ENCODE measurements at regions not wholly inside any gene's neighbourhood (a gene's known extent, or its start where the extent isn't known, plus 50 kb on each side); places are given as distances from the start of the nearest gene placed in this dataset.
"Not testable (repeated sequence)": the region's sequence is repeated elsewhere in the genome, so short reads cannot be mapped to it uniquely, and the experiment has no call there.

DNA sequence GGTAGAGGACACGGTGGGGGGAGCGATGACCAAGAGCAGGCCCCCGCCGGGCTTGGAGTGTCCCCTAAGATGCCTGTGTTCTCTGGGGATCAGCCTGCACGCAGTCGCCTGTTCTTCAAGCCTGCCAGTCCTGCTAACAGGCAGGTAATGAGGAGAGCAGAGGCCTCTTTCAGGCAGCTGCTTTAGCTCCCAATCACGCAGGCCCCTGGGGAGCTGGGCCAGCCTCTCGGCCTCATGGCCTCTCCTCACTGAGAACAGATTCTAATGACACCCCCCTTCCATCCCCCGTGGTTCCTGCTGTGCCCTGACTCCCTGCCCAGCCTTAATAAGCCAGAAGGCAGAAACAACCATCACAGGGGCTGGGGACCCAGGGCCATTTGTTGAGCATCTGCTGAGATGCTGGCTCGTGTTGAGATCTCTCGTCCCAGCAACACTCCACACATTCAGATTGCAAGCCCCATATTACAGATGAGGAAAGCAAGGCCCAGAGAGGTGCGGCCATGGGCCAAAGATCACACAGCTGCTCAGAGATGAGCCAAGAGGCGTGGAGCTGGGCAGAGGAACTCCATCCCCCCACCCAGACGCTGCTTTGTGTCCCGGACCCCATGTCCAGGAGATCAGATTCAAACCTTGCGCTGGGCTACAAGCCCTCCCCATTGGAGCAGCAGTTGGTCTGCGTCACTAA, 71.6 kb upstream of the CASZ1 start:
- DNase-seq = peak; percentile 41

DNA sequence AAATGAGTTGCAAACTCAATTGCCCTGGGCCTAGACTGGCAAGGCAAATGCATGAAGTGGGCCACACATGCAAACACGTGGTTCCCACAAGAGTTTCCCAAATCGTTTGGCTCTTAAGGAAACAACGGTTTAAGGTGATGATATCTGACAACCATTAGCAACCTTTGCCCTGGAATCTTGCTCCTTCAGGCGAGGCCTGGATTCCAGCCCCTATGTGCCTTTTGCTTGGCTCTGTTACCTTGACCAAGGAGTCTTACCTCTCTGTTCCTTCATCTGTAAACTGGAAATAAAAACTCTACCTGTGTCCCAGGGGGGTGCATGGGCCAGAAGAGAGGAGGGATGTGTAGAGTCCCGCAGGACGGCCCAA, 72.1 kb upstream of the CASZ1 start:
- no peak for DNase-seq

DNA sequence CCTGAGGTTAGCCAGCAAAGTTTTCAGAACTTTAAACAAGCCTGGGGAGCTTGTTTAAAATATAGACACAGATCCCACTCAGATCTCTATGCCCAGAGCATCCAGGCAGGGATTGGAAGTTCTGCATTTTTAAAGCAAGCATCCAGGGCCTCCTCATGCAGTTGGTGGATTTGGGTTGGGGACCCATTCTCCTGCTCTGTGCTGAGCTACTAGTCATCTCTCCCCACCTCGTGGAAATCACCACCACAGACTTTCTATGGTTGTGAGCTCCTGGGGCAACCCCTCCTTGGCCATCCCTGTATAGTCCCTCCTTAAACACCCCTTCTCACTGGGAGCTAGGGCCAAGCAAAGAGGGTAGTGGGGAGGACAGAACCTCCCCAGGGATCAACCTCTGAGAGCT, 73.5 kb upstream of the CASZ1 start:
- DNase-seq = no peak

DNA sequence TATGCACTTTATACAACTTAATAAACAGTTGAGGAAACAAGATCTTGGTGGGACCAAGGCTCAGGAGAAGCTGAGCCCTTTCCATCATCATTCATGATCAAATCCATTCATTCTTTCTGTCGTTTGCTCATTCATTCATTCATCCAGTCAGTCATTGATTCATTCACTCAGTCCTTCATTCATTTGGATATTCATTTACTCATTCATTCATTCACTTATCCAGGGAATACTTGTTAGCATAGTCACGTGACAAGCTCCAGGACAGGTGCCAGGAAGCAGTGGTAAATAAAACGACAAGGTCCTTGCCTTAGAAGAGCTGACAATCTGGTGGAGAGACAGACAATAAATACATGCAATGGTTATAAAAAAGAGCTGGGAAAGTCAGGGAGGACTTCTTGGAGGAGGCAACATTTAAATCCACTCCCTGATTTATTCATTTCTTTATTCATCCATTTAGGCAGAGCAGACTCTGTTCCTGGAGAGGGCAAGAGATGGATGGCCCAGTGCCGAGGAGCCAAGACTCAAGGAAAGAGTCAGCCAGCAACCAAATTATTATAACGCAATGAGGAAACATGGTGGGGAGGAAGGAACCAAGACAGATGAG, 74.1 kb upstream of the CASZ1 start:
- DNase-seq = no peak

DNA sequence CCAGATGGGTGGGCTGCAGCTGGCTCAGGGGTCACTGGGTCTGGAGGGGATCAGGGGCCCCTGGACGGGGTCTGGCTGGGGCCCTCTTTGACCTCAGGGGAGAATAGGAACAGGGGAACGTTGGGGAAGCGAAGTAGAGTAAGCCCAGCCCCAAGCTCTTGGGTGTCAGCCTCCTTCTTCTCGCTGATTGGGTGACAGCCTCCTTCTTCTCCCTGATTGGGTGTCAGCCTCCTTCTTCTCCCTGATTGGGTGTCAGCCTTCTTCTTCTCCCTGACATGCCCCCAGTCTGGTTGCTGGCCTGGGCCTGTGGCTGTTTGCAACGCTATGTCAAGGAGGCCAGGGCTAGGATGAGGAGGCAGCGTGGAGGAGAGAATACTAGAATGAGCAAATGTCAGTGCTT, 76.7 kb upstream of the CASZ1 start:
- no peak for DNase-seq

DNA sequence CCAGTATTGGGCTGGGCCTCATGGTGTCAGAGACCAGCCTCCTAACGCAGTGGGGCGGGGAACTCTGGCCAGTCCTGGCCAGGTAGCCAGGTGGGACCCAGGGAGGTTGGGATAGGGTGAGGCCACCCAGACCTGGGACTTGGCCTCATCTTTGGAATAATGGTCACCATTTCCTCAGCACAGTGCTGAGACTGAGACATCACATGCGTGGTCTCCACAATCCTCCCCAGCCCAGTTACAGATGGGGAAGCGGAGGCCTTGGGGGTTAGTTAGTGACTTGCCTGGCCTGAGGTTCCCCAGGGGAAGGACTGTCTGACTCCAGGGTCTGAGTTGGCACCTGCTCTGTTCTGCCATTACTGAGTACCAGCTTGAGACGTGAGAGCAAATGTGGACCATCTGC, 77.9 kb upstream of the CASZ1 start:
- no peak for DNase-seq

DNA sequence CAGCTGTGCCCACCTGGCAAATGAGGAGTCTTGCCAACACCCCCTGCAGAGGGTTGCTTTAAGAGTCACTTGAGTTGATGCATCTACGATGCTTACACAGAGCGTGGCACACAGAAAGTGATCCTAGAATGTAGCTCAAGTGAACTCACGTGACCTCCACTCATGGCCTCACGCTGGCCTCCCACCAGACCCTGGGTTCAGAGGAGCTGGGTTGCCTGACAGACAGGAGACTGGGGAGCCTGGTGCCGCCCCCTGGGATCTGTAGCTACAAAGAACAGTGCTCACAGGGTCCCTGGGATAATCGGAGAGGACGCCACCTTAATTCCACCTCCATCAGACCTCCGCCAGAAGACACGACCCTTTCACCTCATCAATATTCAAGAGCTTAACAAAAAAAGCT, 81.4 kb upstream of the CASZ1 start:
- no peak for DNase-seq

DNA sequence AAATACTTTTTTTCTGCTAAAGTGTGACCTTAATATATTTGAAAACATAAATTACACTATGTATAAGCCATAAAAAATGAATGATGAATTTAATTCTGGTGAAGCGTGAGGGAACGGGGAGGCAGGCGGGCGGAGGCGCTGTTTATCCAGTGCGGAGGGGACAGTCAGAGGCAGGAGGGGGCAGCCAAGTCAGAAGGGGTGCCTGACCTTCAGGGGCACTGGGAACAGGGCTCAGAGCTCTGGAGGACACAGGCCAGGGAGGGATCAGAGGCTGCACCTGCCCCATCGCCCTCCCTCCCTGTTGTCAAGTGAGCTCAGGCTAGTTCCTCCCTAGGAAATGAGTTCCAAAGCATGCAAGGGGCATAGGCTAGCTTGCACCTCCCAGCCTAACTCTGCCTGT, 82.0 kb upstream of the CASZ1 start:
- DNase-seq = no peak

DNA sequence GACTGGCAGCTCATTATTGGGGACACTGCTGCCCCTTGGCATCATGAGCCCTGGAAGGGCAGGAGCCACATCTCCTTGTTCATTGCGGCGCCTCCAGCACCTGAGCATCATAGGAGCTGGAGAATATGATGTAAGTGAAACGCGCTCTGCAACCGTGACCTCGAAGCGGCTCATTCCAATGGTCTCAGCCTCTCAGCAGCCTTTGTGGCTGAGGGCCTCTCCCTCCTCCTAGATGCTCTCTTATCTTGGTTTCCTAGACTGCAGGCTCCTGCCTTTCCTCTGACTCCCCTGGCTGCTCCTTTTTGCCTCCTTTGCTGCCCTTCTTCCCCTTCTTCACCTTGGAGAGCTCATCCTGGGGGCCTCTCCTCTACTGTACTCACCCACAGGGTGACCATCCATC, 83.6 kb upstream of the CASZ1 start:
- no peak for DNase-seq

DNA sequence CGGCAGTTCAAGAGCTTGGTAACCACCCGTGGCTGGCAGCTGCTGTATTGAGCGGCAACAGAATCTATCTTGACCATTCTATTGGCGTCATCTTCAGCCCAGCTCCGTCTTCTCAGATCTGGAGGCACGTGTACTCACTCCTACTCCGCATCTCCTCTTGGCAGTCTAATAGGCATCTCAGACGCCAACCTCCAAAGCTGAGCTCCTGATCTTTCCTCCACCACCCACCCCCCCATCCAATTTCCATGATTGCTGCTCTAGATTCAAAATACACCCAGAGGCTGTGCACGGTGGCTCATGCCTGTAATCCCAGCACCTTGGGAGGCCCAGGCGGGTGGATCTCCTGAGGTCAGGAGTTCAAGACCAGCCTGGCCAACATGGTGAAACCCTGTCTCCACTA, 84.6 kb upstream of the CASZ1 start:
- DNase-seq = no peak

DNA sequence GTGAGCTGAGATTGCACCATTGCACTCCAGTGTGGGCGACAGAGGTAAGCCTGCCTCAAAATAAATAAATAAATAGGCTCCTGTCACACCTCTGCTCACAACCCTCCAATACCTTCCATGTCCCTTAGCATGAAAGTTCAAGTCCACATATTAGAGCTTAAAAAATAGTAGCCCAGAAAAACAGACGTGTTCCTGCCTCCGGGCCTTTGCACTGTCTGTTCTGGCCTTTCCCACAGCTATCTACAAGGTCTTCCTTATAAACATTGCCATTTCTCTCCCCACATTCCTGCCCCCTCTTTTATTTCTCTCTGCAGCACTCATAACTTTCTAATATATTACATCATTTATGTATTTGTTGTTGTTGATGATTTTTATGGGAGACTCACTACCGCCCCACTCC, 85.6 kb upstream of the CASZ1 start:
- no peak for DNase-seq

DNA sequence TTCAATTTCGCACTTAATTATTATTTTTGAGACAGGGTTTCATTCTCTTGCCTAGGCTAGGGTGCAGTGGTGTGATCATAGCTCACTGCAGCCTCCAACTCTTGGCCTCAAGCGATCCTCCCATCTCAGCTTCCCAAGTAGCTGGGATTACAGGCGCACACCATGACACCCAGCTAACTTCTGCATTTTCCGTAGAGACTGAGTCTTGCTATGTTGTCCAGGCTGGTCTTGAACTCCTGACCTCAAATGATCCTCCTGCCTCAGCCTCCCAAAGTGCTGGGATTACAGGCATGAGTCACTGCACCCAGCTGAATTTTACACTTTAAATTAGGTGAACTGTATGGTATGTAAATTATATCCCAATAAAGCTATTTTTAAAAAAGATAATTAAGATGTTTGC, 90.6 kb upstream of the CASZ1 start:
- not testable (repeated sequence) for DNase-seq

DNA sequence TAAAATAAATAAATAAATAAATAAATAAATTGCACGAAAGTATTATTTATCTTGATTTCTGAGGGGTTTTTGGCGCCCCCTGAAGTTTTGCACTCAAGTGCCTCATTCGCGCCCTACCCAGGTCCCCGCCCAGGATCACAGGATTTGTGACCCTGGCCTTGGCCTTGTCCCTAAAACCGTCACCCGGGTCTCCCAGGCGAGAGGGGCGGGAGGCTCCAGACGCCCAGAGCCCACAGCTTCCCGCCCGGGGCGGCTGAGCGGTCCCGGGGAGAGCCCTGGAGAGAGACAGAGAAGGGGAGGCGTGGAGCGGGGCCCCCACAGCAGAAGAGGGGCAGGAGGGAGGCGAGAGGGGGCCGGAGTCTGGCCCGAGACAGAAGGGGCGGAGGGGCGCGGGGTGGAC, 91.8 kb upstream of the CASZ1 start:
- no peak for DNase-seq

DNA sequence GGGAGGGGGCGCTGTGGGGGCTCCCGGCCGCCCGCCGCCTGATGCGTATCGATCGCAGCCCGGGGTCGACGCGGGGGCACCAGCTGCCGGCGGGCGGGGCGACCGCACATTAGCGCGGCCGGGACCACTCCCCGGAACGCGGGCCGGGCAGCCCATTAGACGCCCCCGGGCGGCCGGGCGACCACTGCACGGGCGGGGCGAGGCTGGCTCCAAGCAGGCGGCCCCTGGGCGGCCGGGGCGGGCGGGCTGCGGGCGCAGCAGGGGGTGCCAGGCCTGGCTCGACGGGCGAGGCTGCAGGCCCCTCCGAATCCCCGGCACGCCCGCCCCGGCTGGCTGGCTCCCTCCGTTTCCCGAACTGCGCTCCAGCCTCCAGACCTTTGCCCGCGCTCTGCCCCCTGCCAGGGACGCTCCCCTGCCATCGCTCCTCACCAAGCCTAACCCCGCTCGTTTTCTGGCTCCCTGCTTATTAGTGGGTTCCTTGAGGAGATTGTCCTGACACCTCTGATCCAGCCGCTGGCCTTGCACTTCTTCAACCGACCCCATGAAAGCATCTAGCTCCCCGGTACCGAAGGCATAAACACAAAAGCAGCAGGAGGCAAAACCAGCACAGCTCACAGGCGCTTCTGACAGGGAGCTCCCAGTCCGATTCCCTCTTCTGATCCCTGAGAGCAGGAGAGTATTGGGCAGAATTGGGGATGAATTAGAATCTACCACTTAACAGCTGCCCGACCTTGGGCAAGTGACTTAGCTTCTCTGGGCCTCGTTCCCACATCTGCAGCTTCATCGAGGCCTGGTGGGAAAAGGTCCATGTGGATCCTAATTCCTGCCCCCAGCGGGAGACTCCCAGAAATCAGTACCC, 92.6 kb upstream of the CASZ1 start:
- DNase-seq = no peak

DNA sequence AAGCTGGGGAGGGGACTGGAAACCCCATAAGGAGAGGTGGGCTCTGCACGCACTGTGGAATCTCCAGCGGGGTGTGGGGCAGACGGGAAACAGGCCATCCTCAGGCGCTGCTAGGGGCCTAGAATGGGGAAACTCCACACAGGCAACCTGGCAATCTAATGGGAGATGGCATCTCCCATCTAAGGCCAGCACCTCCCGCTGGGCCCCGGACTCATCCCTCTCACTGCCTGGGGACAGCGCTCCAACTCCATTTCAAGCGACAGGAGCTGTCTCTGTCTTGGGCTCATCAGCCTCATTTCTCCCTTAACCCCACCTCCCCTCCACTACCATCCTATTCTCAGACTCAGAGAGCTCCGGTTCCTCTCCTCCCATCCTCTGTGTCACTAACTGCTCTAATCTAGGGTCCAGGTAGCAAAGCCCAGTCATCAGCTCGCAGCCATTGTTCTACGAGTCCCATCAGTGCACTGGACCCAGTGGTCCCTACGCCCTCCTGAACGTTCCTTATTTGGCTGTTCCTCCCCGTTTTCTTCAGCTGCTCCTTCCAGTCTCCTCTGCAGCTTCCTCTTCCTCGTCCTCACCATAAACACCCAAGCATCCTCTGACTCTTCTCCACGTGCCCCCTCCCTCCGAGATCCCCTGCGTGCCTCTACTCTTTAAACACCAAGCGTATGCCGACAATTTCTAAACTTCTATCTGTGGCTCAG, 93.4 kb upstream of the CASZ1 start:
- no peak for DNase-seq

DNA sequence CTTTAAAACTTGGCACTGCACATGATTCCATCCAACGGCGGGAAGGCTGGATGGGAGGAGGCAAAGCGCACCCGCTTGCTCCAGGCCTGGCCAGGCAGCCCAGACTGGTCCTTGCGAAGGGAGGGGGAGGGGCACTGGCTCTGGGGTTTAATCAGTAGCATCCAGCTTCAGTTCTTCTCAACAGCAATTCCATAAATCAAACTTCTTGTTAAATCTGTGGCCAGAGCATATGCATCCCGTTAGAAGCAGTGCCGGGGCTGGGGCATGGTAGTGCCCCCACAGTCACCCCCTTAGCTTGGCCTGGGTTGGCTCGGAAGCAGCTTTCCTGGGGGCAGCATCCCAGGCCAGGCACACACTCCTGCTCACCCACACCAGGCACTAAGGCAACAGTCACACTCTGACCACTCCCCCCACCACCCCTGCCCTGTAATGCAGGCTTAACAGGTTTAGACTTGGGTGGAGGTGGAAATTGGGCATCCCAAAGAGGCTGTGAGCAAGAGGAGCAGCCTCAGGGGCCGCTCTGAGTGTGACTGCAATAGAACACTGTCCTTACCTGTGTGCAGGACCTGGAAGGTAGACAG, 94.1 kb upstream of the CASZ1 start:
- DNase-seq = no peak

DNA sequence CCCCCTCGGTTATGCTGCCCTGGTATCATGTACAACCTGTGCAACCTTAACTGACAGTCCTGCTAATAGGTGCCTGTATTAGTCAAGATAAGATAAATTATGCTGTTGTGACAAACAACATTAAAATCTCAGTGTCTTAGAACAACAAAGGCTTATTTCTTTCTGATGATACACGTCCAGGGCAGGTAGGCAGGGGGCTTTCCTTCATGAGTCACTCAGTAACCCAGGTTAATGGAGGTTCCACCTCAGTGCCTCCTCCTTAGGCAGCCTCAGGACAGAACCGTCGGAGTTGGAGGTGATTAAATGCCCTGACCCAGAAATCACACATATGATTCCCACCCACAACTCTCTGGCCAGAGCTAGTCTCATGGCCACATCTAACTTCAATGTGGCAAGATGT, 94.6 kb upstream of the CASZ1 start:
- DNase-seq = no peak

DNA sequence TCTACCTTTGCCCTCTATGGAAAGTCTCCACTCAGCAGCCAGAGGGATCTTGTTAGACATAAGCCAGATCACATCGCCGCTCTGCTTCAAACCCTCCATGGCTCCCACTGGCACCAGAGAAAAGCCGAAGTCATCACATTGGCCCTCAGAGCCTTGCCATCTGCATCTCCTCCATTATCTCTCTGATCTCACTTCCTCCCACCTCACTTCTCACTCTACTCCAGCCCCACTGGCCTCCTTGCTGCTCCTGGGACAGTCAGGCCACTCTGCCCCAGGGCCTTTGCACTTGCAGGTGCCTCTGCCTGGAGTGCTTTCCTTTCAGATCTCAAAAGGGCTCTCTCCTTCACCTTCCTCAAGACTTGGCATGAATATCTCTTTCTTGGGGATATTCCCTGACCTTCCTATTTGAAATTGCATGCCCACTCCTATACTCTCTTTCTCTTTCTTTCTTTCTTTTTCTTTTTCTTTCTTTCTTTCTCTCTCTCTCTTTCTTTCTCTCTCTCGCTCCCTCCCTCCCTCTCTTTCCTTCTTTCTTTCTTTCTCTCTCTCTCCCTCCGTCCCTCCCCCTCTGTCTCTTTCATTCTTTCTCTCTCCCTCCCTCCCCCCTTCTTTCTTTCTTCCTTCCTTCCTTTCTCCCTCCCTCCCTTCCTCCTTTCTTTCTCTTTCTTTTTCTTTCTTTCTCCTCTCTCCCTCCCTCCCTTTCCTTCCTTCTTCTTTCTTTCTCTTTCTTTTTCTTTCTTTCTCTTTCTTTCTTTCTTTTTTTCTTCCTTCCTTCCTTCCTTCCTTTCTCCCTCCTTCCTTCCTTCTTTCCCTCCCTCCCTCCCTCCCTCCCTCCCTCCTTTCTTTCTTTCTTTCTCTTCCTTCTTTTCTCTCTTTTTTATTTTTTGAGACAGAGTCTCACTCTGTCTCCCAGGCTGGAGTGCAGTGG, 96.0 kb upstream of the CASZ1 start:
- DNase-seq = no peak

DNA sequence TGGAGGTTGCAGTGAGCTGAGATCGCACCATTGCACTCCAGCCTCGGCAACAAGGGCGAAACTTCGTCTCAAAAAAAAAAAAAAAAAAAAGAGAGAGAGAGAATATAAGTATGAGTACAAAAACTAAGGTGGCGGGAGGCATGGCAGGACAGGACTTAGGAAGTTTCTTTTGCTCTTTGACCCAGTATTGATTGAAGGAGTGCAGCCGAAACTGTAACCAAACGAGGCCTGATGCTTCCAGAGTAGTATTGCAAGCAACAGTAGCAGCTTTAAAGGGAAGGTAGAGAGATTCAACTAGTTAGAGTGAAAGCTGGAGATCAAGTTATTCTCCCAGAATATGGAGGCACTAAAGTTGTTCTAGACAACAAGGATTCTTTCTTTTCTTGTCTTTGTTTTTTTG, 99.2 kb upstream of the CASZ1 start:
- no peak for DNase-seq

DNA sequence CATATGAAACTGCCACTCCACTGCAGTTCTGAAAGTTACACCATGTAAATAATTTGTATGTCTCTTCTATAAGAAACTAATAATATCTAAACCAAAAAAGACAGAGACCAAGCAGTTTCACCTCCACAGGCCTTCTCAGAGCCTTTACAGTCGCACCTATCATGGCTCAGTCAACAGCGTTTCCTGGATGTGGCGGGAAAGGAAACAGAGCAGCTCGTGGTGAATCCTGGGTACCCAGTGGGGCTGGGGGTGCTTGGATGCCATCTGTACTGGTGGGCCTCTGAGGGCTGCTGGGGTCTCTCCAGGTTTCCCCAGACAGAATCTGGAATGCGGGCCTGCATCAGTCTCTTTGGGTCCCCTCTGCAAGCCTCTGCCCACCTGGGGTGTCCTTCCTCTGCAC, 100.2 kb upstream of the CASZ1 start:
- no peak for DNase-seq

DNA sequence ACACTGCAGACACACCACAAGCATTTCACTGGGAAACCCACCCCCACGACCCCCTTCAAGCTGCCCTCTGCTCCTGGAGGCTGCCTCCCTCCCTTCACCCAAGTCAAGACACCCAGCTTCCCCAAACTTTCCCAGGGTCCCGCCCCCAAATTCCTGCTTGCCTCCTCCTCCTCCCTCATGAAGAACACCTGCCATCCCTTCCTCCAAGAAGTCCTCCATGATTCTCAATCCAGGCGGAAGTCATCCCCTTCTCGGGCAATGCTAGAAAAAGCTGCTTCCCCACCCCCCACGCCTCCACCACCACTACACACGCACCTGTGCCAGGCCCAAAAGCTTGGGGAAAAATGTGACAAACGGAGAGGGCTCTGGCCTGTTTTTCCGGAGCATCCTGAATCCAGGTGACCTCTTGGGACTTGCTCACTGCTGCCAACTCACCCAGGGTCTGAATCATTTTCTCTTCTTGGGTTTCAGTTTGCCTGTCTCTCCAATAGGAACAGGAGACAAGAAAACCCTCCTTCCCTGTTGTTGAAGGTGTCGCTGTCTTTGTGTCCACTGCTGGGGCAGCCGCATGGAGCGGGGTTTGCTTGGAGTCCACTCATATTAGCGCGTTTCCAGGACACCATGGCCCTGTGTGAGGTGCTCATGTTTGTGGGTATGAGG, 101.0 kb upstream of the CASZ1 start:
- DNase-seq = no peak

All from NCI-H1694 treated with DMSO at 0.1 percent for 48 hours (cell line).